Stimulated activated CD8-positive, alpha-beta memory T cell treated with anti-CD3 and anti-CD28 coated beads, Interleukin-15, amount 100 ng/mL, for 48 hours (primary cell): ENCODE measurements at regions not wholly inside any gene's neighbourhood (a gene's known extent, or its start where the extent isn't known, plus 50 kb on each side); places are given as distances from the start of the nearest gene placed in this dataset.
"Not testable (repeated sequence)": the region's sequence is repeated elsewhere in the genome, so short reads cannot be mapped to it uniquely, and the experiment has no call there.

Experiments used
- DNase-seq, 2 donors: peaks; one replicate each; pipeline ENCODE4 v3.0.0-alpha.2; 2020; ENCODE audit warnings: low read depth in 2 of 2

DNA sequence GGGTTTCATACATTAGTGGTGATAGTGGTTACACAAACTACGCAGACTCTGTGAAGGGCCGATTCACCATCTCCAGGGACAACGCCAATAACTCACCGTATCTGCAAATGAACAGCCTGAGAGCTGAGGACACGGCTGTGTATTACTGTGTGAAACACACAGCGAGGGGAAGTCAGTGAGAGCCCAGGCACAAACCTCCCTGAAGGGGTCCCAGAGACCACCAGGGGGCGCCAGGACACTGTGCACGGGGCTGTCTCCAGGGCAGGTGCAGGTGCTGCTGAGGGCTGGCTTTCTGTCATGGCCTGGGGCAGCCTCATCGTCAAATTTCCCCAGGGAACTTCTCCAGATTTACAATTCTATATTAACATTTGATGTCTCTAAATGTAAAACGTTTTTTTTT is 184.6 kb upstream of the TP53TG3C start:
- peak; percentile 11 to 23 for DNase-seq

DNA sequence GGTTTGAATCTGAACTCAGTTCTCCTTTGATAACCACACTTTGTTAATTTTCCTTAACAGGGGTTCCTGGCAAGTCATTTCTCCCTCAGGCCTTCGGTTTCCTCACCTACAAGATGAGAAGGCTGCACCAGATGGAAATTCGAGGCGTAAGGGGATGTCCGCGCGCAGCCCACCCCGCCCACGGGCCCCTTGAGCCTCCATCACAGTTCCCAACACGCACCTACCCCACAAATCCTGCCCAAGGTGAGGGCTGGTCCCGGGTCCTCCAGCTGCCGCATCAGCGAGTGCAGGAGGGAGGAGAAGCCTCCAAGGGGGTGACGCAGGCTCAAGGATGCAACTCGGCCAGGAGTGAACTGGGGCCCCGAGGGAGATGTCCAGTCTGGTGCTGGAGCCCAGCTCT is 166.9 kb upstream of the TP53TG3C start:
- DNase-seq, result not testable (repeated sequence)

DNA sequence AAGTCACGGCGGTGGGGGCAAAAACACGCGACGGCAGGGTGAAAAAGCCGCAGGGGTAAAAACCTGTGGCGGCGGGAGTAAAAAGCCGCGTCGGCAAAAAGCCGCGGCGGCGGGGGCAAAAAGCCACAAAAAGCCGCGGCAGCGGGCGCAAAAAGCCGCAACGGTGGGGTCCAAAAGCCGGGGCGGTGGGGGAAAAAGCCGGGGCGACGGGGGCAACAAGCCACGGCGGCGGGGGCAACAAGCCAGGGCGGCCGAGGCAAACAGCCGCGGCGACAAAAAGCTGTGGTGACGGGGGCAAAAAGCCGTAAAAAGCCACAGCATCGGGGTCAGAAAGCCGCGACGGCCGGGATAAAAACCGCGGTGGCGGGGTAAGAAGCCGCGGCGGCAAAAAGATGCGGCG is 166.1 kb upstream of the TP53TG3C start:
- not testable (repeated sequence) for DNase-seq

DNA sequence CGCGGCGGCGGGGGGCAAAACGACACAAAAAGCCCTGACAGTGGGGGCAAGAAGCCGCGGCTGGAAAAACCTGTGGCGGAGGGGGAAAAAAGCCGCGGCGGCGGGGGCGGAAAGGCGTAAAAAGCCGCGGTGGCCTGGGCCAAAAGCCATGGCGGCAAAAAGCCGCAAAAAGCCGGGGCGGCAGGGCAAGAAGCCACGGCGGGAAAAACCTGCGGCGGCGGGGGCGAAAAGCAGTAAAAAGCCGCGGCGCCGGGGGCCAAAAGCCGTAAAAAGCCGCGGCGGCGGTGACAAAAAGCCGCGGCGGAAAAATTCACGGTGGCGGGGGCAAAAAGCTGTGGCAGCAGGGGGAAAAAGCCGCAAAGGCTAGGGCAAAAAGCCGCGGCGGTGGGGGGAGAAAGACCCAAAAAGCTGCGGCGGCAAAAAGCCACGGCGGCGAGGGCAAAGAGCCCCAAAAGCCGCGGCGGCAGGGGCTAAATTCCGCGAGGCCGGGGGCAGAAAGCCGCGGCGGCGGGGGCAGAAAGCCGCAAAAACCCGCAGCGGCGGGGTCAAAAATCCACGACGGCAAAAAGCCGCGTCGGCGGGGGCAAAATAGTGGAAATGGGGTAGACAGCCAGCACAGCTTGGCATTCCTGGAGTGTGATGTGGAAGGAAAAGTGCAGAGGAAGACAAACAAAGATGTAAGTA is 165.2 kb upstream of the TP53TG3C start:
- not testable (repeated sequence) for DNase-seq

DNA sequence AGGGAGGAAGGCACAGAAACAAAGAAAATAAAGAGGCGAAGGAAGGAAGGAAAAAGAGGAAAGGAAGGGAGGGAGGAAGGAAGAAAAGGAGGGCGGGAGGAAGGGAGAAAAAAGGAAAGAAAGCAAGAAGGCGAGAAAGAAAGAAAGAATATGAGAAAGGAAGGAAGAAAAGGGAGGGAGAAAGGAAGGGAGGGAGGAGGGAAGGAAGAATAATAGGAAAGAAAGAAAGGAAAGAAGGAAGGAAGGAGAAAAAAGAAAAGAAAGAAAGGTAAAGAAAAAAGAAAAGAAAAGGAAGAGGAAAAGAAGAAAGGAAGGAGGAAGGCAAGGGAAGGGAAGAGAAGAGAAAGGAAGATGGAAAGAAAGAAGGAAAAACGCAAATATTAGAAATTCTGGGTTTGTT is 145.2 kb upstream of the TP53TG3C start:
- not testable (repeated sequence) for DNase-seq

DNA sequence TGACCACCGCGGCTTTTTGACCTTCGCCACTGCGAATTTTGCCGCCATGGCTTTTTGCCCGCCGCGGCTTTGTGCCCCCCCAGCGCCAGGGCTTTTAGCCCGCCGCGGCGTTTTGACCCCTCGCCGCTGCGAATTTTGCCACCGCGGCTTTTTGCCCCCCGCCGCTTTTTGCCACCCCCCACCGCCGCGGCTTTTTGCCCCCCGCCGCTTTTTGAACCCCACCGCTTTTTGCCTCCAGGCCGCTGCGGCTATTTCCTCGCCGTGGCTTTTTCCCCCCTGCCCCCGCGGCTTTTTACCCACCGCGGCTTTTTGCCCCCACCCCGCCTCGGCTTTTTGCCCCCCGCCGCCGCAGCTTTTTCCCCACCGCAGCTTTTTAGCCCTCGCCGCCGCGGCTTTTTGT is 134.8 kb upstream of the TP53TG3C start:
- no peak for DNase-seq

DNA sequence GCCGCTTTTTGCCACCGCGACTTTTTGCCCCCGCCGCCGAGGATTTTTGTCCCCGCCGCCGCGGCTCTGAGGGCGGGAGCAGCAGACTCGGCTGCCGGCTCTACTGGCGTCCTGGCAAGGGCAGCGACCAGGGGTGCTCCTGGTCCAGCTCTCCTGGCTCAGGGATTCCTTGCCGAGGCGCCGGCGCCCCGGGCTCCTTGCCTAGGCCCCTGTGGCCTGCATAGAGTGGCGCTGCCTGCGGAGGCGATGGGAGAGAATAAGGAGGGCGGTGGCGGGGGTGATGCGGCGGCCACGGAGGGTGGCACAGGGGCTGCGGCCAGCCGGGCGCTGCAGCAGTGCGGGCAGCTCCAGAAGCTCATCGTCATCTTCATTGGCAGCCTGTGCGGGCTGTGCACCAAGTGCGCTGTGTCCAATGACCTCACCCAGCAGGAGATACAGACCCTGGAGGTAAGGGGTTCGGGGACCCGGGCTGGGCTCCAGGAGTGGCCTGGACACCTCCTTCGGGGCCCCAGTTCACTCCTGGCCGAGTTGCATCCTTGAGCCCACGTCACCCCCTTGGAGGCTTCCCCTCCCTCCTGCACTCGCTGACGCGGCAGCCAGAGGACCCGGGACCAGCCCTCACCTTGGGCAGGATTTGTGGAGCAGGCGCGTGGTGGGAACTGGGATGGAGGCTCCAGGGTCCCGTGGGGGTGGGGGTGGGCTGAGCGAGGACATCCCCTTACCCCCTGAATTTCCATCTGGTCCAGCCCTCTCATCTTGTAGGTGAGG is 134.2 kb upstream of the TP53TG3C start:
- not testable (repeated sequence) for DNase-seq

DNA sequence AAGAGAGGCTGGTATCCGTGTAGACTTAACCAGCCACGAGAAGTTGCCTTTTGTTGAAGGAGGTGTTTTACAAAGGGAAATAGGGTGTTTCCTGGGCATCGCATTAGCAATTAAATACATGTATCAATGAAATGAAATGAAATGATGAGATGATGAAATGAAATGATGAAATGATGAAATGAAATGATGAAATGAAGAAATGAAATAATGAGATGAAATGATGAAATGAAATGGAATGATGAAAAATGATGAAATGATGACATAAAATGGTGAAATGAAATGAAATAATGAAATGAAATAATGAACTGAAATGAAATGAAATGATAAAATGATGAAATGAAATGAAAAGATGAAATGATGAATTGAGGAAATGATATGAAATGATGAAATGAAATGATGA is 131.3 kb upstream of the TP53TG3C start:
- not testable (repeated sequence) for DNase-seq

DNA sequence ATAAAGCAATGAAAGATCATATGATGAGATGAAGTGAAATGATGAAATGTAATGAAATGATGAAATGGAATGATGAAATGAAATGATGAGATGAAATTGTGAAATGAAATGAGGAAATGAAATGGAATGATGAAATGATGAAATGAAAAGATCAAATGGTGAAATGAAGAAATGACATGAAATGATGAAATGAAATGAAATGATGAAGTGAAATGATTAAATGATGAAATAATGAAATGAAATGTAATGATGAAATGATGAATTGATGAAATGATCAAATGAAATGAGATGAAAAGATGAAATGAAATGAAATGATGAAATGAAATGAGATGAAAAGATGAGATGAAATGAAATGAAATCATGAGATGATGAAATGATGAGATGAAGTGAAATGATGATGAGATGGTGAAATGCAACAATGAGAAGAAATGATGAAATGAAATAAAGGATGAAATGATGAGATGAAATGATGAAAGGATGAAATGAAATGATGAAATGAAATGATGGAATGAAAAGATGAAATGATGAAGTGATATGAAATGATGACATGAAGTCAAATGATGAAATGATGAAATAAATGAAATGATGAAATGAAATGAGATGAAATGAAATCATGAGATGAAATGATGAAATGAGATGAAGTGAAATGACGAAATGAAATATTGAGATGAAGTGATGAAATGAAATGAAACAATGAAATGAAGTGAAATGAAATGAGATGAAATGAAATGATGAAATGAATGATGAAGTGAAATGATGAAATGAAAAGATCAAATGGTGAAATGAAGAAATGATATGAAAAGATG is 130.5 kb upstream of the TP53TG3C start:
- not testable (repeated sequence) for DNase-seq

DNA sequence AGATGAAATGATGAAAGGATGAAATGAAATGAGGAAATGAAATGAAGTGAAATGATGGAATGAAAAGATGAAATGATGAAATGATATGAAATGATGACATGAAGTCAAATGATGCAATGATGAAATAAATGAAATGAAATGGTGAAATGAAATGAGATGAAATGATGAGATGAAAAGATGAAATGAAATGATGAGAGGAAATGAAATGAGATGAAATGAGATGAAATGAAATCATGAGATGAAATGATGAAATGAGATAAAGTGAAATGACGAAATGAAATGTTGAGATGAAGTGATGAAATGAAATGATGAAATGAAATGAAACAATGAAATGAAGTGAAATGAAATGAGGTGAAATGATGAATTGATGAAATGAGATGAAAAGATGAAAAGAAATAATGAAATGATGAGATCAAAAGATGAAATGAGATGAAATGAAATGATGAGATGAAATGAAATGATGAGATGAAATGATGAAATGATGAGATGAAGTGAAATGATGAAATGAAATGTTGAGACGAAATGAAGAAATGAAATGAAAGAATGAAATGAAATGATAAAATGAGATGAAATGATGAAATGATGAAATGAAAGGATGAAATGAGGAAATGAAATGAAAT is 129.5 kb upstream of the TP53TG3C start:
- DNase-seq, result not testable (repeated sequence)
